ENCODE measurements at regions not wholly inside any gene's neighbourhood (a gene's known extent, or its start where the extent isn't known, plus 50 kb on each side); places are given as distances from the start of the nearest gene placed in this dataset.

GRCh38 chr13:63199508-63199907 lies 1783.9 kb upstream of the PCDH20 start:
- TF ChIP-seq ZNF274 (IDR thresholded peaks at IDR 0.05; ENCODE audit: low read depth, low read length) (no peak), SUZ12 (IDR thresholded peaks at IDR 0.05; ENCODE audit: extremely low read depth, insufficient read depth, insufficient read length) (no peak), YY1 (IDR thresholded peaks at IDR 0.05; ENCODE audit: insufficient read depth, insufficient read length) (no peak)
